ENCODE measurements at regions not wholly inside any gene's neighbourhood (a gene's known extent, or its start where the extent isn't known, plus 50 kb on each side); places are given as distances from the start of the nearest gene placed in this dataset.

DNA sequence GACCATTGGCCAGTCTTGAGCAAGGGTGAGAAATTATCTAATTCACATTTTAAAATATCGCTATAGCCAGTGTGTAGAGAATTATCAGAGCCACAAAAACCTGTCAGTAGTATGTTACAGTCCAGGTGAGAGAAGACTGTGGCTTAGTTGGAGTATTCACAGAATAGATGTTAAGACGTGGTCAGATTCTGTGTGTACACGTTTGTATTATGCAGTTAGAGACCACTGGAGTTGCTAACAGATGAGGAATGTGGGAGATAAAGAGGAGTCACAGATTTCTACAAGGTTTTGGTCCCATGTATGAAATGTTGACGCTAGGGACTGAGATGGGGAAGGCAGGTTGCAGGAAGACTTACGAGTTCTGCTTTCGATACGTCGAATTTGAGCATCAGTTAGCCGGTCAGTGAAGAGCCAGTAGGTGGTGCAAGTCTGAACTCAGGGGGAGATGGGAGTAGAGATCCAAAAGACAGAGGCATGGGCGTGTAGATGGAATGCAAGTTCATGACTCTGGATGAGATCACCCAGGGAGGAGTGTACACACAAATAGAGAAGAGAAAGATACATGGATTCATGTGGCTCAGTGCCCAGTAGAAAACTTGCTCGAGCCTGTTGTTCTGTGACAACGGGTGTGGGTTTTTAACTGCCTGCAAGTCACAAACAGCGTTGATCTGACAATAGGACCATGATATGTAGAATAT is 114.8 kb upstream of the FLRT2 start:
- H3K4me1 ChIP-seq (ENCODE audit: control insufficient read depth in 1 of 2, extremely low read depth in 1 of 2, insufficient read depth in 2 of 2, low read length in 2 of 2), result no peaks in the 10 kb centered on the region
- whole genome bisulfite sequencing (ENCODE audit: insufficient coverage), result 85% methylated on average over 9 of the region's 13 CpGs
- no peak overlapping the region for H3K4me3 ChIP-seq (ENCODE audit: control insufficient read depth in 1 of 2, extremely low read depth in 1 of 2, low read length in 1 of 2)
- H3K4me3 Mint-ChIP-seq, result no peak overlapping the region
- no peaks in the 10 kb centered on the region for H3K36me3 ChIP-seq (ENCODE audit: control insufficient read depth in 2 of 2, extremely low read depth in 1 of 2, insufficient read depth in 1 of 2, low read length in 1 of 2)
- DNase-seq, result no peak
- peaks cover 3 to 8% (median 7%) of the 10 kb centered on the region in 3 donors for H3K9me3 Mint-ChIP-seq
- H3K36me3 Mint-ChIP-seq, result no peaks in the 10 kb centered on the region
- H3K9me3 ChIP-seq, result no peaks in the 10 kb centered on the region
- ATAC-seq (replicated peaks in 1 of 4), result no peak
- H3K27ac Mint-ChIP-seq, result no peak overlapping the region
- POLR2A ChIA-PET, result no interaction called here
- no peaks in the 10 kb centered on the region for H3K4me1 Mint-ChIP-seq
- no peaks in the 10 kb centered on the region for H3K27me3 Mint-ChIP-seq
- no peak overlapping the region for H3K27ac ChIP-seq (ENCODE audit: low read length)
- CTCF ChIA-PET, result no interaction called here
- H3K27me3 ChIP-seq (replicated peaks in 1 of 2; ENCODE audit: control insufficient read depth in 2 of 2, extremely low read depth in 1 of 2, insufficient read depth in 2 of 2, low read length in 1 of 2), result no peaks in the 10 kb centered on the region

DNA sequence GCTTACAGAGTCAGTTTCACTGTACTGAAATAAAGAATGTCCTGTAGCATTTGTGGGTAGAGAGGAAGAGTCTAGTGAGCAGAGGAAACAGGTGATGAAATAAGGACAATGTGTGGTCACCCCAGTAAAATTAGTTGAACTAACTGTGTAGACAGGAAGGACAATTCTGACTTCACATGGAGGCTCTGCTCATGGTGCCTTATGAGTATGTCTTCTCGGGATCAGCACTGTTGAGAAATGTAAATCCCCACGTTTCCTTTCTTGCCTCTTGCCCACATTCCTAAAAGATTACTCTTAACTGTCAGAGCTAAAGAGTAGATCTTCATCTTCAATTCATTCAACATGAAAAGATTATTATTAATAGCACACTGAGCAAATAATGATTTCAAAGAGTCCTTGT is 113.2 kb upstream of the FLRT2 start:
- Mint-ChIP-seq H3K4me1 (no peaks in the 10 kb centered on the region), H3K27ac (no peak overlapping the region), H3K27me3 (no peaks in the 10 kb centered on the region), H3K36me3 (no peaks in the 10 kb centered on the region), H3K9me3 (peaks cover 0 to 9% (median 8%) of the 10 kb centered on the region in 3 donors), H3K4me3 (no peak overlapping the region)
- H3K9me3 ChIP-seq, result no peaks in the 10 kb centered on the region
- POLR2A ChIA-PET, result no interaction called here
- ATAC-seq (replicated peaks in 1 of 4) (no peak), DNase-seq (no peak)
- H3K27me3 ChIP-seq (replicated peaks in 1 of 2; ENCODE audit: control insufficient read depth in 2 of 2, extremely low read depth in 1 of 2, insufficient read depth in 2 of 2, low read length in 1 of 2), result no peaks in the 10 kb centered on the region
- no peak overlapping the region for H3K4me3 ChIP-seq (ENCODE audit: control insufficient read depth in 1 of 2, extremely low read depth in 1 of 2, low read length in 1 of 2)
- H3K36me3 ChIP-seq (ENCODE audit: control insufficient read depth in 2 of 2, extremely low read depth in 1 of 2, insufficient read depth in 1 of 2, low read length in 1 of 2), result no peaks in the 10 kb centered on the region
- no CpG with 5 or more reads among the region's 2 CpGs for WGBS (ENCODE audit: insufficient coverage)
- H3K4me1 ChIP-seq (ENCODE audit: control insufficient read depth in 1 of 2, extremely low read depth in 1 of 2, insufficient read depth in 2 of 2, low read length in 2 of 2), result no peaks in the 10 kb centered on the region
- CTCF ChIA-PET, result no interaction called here
- no peak overlapping the region for H3K27ac ChIP-seq (ENCODE audit: low read length)

DNA sequence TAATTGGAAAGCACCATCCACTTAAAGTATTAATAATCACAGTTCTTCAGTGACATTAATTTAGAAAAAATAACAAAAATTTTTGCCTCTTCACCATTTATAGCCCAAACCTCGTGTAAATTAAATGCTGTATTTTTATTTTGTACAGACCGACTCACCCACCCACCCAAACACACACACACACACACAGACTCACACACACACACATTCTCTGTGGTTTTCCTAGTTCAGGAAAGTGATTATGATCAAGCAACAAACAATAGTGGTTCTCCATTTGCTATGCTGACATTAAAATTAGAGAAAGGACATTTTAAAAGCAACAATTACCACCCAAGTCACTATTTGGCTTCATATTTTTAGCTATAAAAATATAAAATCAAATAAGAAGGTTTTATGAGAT is 112.5 kb upstream of the FLRT2 start:
- no peaks in the 10 kb centered on the region for H3K4me1 ChIP-seq (ENCODE audit: control insufficient read depth in 1 of 2, extremely low read depth in 1 of 2, insufficient read depth in 2 of 2, low read length in 2 of 2)
- Mint-ChIP-seq H3K36me3 (no peaks in the 10 kb centered on the region), H3K27me3 (no peaks in the 10 kb centered on the region), H3K9me3 (peaks cover 0 to 9% (median 8%) of the 10 kb centered on the region in 3 donors), H3K4me1 (no peaks in the 10 kb centered on the region), H3K27ac (no peak overlapping the region), H3K4me3 (no peak overlapping the region)
- H3K27me3 ChIP-seq (replicated peaks in 1 of 2; ENCODE audit: control insufficient read depth in 2 of 2, extremely low read depth in 1 of 2, insufficient read depth in 2 of 2, low read length in 1 of 2), result no peaks in the 10 kb centered on the region
- H3K9me3 ChIP-seq, result no peaks in the 10 kb centered on the region
- ChIA-PET POLR2A (no interaction called here), CTCF (no interaction called here)
- no peaks in the 10 kb centered on the region for H3K36me3 ChIP-seq (ENCODE audit: control insufficient read depth in 2 of 2, extremely low read depth in 1 of 2, insufficient read depth in 1 of 2, low read length in 1 of 2)
- H3K4me3 ChIP-seq (ENCODE audit: control insufficient read depth in 1 of 2, extremely low read depth in 1 of 2, low read length in 1 of 2), result no peak overlapping the region
- DNase-seq, result no peak
- H3K27ac ChIP-seq (ENCODE audit: low read length), result no peak overlapping the region
- no CpG with 5 or more reads among the region's 2 CpGs for WGBS (ENCODE audit: insufficient coverage)
- no peak for ATAC-seq (replicated peaks in 1 of 4)

DNA sequence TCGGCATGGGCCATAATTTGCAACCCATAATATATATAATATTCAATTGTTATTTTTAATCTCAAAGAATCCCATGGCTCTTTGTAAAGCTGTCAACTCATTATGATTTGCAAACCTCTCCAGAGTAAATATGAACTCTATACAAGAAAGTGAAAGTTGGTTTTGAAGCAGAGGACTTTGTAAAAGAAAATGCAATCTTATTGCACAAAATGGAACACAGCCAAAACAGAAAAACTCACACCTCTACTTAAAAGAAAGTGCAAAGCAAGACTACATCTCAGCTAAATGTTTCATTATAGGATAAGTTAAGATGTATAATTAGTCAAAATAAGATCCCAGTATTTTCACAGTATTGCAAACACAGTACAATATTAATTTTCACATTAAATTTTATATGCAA is 111.2 kb upstream of the FLRT2 start:
- Mint-ChIP-seq H3K27ac (no peak overlapping the region), H3K27me3 (no peaks in the 10 kb centered on the region), H3K4me3 (no peak overlapping the region), H3K4me1 (no peaks in the 10 kb centered on the region), H3K9me3 (peaks cover 0 to 13% (median 9%) of the 10 kb centered on the region in 3 donors), H3K36me3 (no peaks in the 10 kb centered on the region)
- Histone ChIP-seq H3K36me3 (ENCODE audit: control insufficient read depth in 2 of 2, extremely low read depth in 1 of 2, insufficient read depth in 1 of 2, low read length in 1 of 2) (no peaks in the 10 kb centered on the region), H3K27ac (ENCODE audit: low read length) (no peak overlapping the region), H3K4me1 (ENCODE audit: control insufficient read depth in 1 of 2, extremely low read depth in 1 of 2, insufficient read depth in 2 of 2, low read length in 2 of 2) (no peaks in the 10 kb centered on the region), H3K9me3 (no peaks in the 10 kb centered on the region), H3K27me3 (replicated peaks in 1 of 2; ENCODE audit: control insufficient read depth in 2 of 2, extremely low read depth in 1 of 2, insufficient read depth in 2 of 2, low read length in 1 of 2) (no peaks in the 10 kb centered on the region), H3K4me3 (ENCODE audit: control insufficient read depth in 1 of 2, extremely low read depth in 1 of 2, low read length in 1 of 2) (no peak overlapping the region)
- CTCF ChIA-PET, result no interaction called here
- WGBS (ENCODE audit: insufficient coverage), result no CpG with 5 or more reads among the region's 1 CpG
- DNase-seq (no peak), ATAC-seq (replicated peaks in 1 of 4) (no peak)
- POLR2A ChIA-PET, result interaction anchor here in 1 of 2 donors (0.6 kb wide), 1 partner anchor 58 kb away, joined by 5 read pairs; no protein-coding TSS in a partner anchor

DNA sequence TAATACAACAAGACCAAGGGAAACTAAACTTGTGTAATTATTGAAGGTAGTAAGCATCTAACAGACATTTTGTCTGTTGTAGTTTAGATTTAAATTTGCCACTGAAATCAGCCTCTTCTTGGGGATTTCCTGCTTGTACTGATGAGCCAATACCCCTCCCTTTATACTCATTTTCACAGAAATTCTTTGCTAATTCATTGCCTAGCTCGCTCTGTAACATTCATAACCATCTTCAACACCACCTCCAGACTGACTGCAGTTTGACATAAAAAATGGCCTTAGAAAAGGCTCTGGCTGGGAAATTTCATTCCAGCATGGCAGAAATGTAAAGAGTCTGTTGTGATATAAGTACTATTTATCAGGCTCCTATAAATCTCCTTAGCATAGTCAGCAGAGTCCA is 109.7 kb upstream of the FLRT2 start:
- Histone ChIP-seq H3K4me1 (ENCODE audit: control insufficient read depth in 1 of 2, extremely low read depth in 1 of 2, insufficient read depth in 2 of 2, low read length in 2 of 2) (no peaks in the 10 kb centered on the region), H3K36me3 (ENCODE audit: control insufficient read depth in 2 of 2, extremely low read depth in 1 of 2, insufficient read depth in 1 of 2, low read length in 1 of 2) (no peaks in the 10 kb centered on the region), H3K9me3 (no peaks in the 10 kb centered on the region), H3K27ac (ENCODE audit: low read length) (no peak overlapping the region), H3K4me3 (ENCODE audit: control insufficient read depth in 1 of 2, extremely low read depth in 1 of 2, low read length in 1 of 2) (no peak overlapping the region), H3K27me3 (replicated peaks in 1 of 2; ENCODE audit: control insufficient read depth in 2 of 2, extremely low read depth in 1 of 2, insufficient read depth in 2 of 2, low read length in 1 of 2) (no peaks in the 10 kb centered on the region)
- Mint-ChIP-seq H3K4me3 (no peak overlapping the region), H3K27me3 (no peaks in the 10 kb centered on the region), H3K27ac (no peak overlapping the region), H3K9me3 (peaks cover 0 to 11% (median 6%) of the 10 kb centered on the region in 3 donors), H3K36me3 (no peaks in the 10 kb centered on the region), H3K4me1 (no peaks in the 10 kb centered on the region)
- POLR2A ChIA-PET, result no interaction called here
- WGBS (ENCODE audit: insufficient coverage), result 40% methylated on average over 1 of the region's 1 CpG
- CTCF ChIA-PET, result no interaction called here
- DNase-seq, result no peak
- no peak for ATAC-seq (replicated peaks in 1 of 4)

DNA sequence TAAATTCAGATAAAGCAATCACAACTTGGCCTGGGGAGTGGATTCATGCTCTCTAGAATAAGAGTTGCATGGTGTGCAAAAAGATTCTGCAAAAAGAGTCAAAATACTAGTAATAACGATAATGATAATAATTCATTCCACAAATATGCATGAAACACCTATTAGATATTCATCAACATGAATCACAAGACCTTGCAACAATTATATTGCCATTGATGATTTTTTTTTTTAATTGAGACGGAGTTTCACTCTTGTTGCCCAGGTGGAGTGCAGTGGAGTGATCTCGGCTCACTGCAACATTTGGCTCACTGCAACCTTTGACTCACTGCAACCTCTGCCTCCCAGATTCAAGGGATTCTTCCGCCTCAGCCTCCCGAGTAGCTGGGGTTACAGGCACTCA is 109.2 kb upstream of the FLRT2 start:
- no peaks in the 10 kb centered on the region for H3K27me3 Mint-ChIP-seq

More for the DNA sequence above, 109.2 kb upstream of the FLRT2 start:
- Histone ChIP-seq H3K36me3 (ENCODE audit: control insufficient read depth in 2 of 2, extremely low read depth in 1 of 2, insufficient read depth in 1 of 2, low read length in 1 of 2) (no peaks in the 10 kb centered on the region), H3K4me3 (ENCODE audit: control insufficient read depth in 1 of 2, extremely low read depth in 1 of 2, low read length in 1 of 2) (no peak overlapping the region), H3K4me1 (ENCODE audit: control insufficient read depth in 1 of 2, extremely low read depth in 1 of 2, insufficient read depth in 2 of 2, low read length in 2 of 2) (no peaks in the 10 kb centered on the region), H3K27me3 (replicated peaks in 1 of 2; ENCODE audit: control insufficient read depth in 2 of 2, extremely low read depth in 1 of 2, insufficient read depth in 2 of 2, low read length in 1 of 2) (no peaks in the 10 kb centered on the region), H3K27ac (ENCODE audit: low read length) (no peak overlapping the region), H3K9me3 (no peaks in the 10 kb centered on the region)
- POLR2A ChIA-PET, result no interaction called here
- no peak overlapping the region for H3K4me3 Mint-ChIP-seq
- no peak overlapping the region for H3K27ac Mint-ChIP-seq
- WGBS (ENCODE audit: insufficient coverage), result 100% methylated on average over 1 of the region's 5 CpGs
- H3K36me3 Mint-ChIP-seq, result no peaks in the 10 kb centered on the region
- CTCF ChIA-PET, result no interaction called here
- no peak for DNase-seq
- no peak for ATAC-seq (replicated peaks in 1 of 4)
- peaks cover 0 to 11% (median 6%) of the 10 kb centered on the region in 3 donors for H3K9me3 Mint-ChIP-seq
- H3K4me1 Mint-ChIP-seq, result no peaks in the 10 kb centered on the region
